A673 (cell line): ENCODE measurements at regions not wholly inside any gene's neighbourhood (a gene's known extent, or its start where the extent isn't known, plus 50 kb on each side); places are given as distances from the start of the nearest gene placed in this dataset.

Experiments used
- CTCF ChIP-seq: fragments of 300-800, 200-600 bp; sonication (generic); conservative IDR thresholded peaks from 2 replicates; pipeline ENCODE4 v1.5.1; 2017; ENCODE audit warnings: low read depth, mild to moderate bottlenecking, antibody characterized with exemption, low read length, moderate library complexity, mixed read lengths
- EZH2 ChIP-seq: fragments of 200-600 bp; sonication (generic); IDR thresholded peaks from 2 replicates; pipeline ENCODE4 v1.6.1; 2017; ENCODE audit warnings: borderline replicate concordance, low read depth, mild to moderate bottlenecking, mixed read lengths, antibody characterized with exemption, low read length; ENCODE audit not compliant: poor library complexity, severe bottlenecking

GRCh38 chr11:45083544-45084087 lies 62.8 kb upstream of the PRDM11 start:
- peak; percentile 68 for TF ChIP-seq CTCF
- TF ChIP-seq EZH2: no peak
